HepG2 (cell line): ENCODE measurements at regions not wholly inside any gene's neighbourhood (a gene's known extent, or its start where the extent isn't known, plus 50 kb on each side); places are given as distances from the start of the nearest gene placed in this dataset.

Experiments
- ATAC-seq: fragments of 200-7000 bp; cut with Tn5 transposase; 3 replicates; pipeline ENCODE4 v1.9.1; 2020; ENCODE audit warnings: mild to moderate bottlenecking, moderate library complexity
- BruUV-seq: library from RNA; stranded (reverse); fragments of 400-500 nt; replicated peaks from 2 replicates; lab custom pipeline; 2021; lab: Mats Ljungman, UMichigan
- CTCF ChIA-PET: fragments of 300-600 bp; formaldehyde crosslinking; extraction: SDS; loops from one replicate; lab custom pipeline; 2021; ENCODE audit warnings: low total read pairs, inconsistent platforms, low intra/inter-chr PET ratio; lab: Yijun Ruan, JAX
- POLR2A ChIA-PET: fragments of 350-600 bp; sonication (Branson Sonifier 250); formaldehyde crosslinking; loops from one replicate; lab custom pipeline; 2020; ENCODE audit warnings: antibody characterized with exemption, inconsistent platforms; lab: Yijun Ruan, JAX
- DNase-seq: peaks from one replicate; pipeline ENCODE4 v3.0.0-alpha.2; 2015; ENCODE audit warnings: low spot score
- FAIRE-seq: peaks from 3 replicates; lab custom pipeline; 2011; peaks lifted over from hg19 to GRCh38; lab: Jason Lieb, UNC
- H2AFZ ChIP-seq: one replicate; pipeline ENCODE4 v1.6.1; 2011; ENCODE audit warnings: low read length, inconsistent platforms
- H3K27ac ChIP-seq: fragments of 300-600 bp; 3 replicates; pipeline ENCODE4 v1.8.0; 2011; ENCODE audit warnings: mixed run types, mild to moderate bottlenecking, mixed read lengths, low read length, inconsistent platforms; ENCODE audit not compliant: insufficient read depth; ENCODE audit errors: extremely low read length
- H3K27me3 ChIP-seq, 2 experiments: fragments of 200-600 bp in 1 of 2; 2 replicates in 1 of 2; 3 replicates in 1 of 2; pipeline versions ENCODE4 v1.6.0 to v1.8.0; 2011; ENCODE audit warnings: low read length in 2 of 2, mild to moderate bottlenecking in 2 of 2, moderate library complexity in 2 of 2, inconsistent platforms in 1 of 2; ENCODE audit not compliant: insufficient read depth in 2 of 2, control insufficient read depth in 1 of 2
- H3K36me3 ChIP-seq, 2 experiments: fragments of 200-600 bp in 1 of 2; replicated peaks in 1 of 2; 2 replicates in 1 of 2; 3 replicates in 1 of 2; pipeline versions ENCODE4 v1.5.1 to v1.8.0; 2011; ENCODE audit warnings: low read length in 2 of 2, inconsistent platforms in 1 of 2; ENCODE audit not compliant: insufficient read depth in 2 of 2, control insufficient read depth in 1 of 2
- H3K4me1 ChIP-seq: 2 replicates; pipeline ENCODE4 v1.5.1; 2012; ENCODE audit warnings: low read length, inconsistent platforms; ENCODE audit not compliant: insufficient read depth
- H3K4me2 ChIP-seq: 2 replicates; pipeline ENCODE4 v1.6.0; 2011; ENCODE audit warnings: low read depth, low read length, inconsistent platforms
- H3K4me3 ChIP-seq, 3 experiments: fragments of 200-600 bp in 1 of 3; sonication (generic), shearing (Covaris generic) in 1 of 3; replicated peaks in 1 of 3; 2 replicates each; pipeline ENCODE4 v1.5.1; 2011 to 2016; ENCODE audit warnings: low read length in 3 of 3, inconsistent platforms in 2 of 3, low read depth in 2 of 3, mild to moderate bottlenecking in 2 of 3, control low read depth in 1 of 3, mixed read lengths in 1 of 3; ENCODE audit not compliant: insufficient read depth in 1 of 3
- H3K79me2 ChIP-seq: one replicate; pipeline ENCODE4 v1.6.1; 2011; ENCODE audit warnings: low read length, inconsistent platforms; ENCODE audit not compliant: insufficient read depth
- H3K9ac ChIP-seq: 2 replicates; pipeline ENCODE4 v1.6.0; 2011; ENCODE audit warnings: mild to moderate bottlenecking, low read depth, low read length, inconsistent platforms; ENCODE audit not compliant: insufficient read depth
- H3K9me3 ChIP-seq: 2 replicates; pipeline ENCODE4 v1.5.1; 2012; ENCODE audit warnings: mild to moderate bottlenecking, low read length
- H4K20me1 ChIP-seq: 2 replicates; pipeline ENCODE4 v1.6.0; 2011; ENCODE audit warnings: inconsistent platforms, mild to moderate bottlenecking, low read length, moderate library complexity; ENCODE audit not compliant: insufficient read depth
- ATAD3A ChIP-seq: sonication (generic); formaldehyde crosslinking; IDR thresholded peaks from 2 replicates; pipeline ENCODE4 v1.4.0; 2020; ENCODE audit warnings: missing genetic modification reagents
- CC2D1A ChIP-seq: sonication (generic); formaldehyde crosslinking; IDR thresholded peaks from 2 replicates; pipeline ENCODE4 v1.8.1; 2023; ENCODE audit warnings: mild to moderate bottlenecking, missing genetic modification reagents
- DMTF1 ChIP-seq: sonication (generic); formaldehyde crosslinking; IDR thresholded peaks from 2 replicates; pipeline ENCODE4 v1.4.0; 2020; ENCODE audit warnings: mild to moderate bottlenecking, missing genetic modification reagents
- FOXA3 ChIP-seq: IDR thresholded peaks from 2 replicates; pipeline ENCODE4 v1.6.1; 2016; ENCODE audit warnings: missing genetic modification reagents, missing compliant biosample characterization
- GABPA ChIP-seq, 2 experiments: IDR thresholded peaks; 2 replicates each; pipeline ENCODE4 v1.6.1; 2011 to 2016; ENCODE audit warnings: low read depth in 2 of 2, low read length in 1 of 2, missing biosample characterization in 1 of 2, missing genetic modification characterization in 1 of 2
- HNRNPUL1 ChIP-seq: fragments of 200-400 bp; formaldehyde crosslinking; IDR thresholded peaks from 2 replicates; pipeline ENCODE4 v1.6.1; 2017; ENCODE audit warnings: low read depth, mild to moderate bottlenecking, low read length, moderate library complexity
- MBD4 ChIP-seq: IDR thresholded peaks from 2 replicates; pipeline ENCODE4 v1.6.1; 2012; ENCODE audit warnings: low read length, inconsistent platforms, borderline replicate concordance
- MZF1 ChIP-seq: sonication (generic); formaldehyde crosslinking; IDR thresholded peaks from 2 replicates; pipeline ENCODE4 v1.8.1; 2023; ENCODE audit warnings: mild to moderate bottlenecking, missing genetic modification reagents, borderline replicate concordance
- NCOA1 ChIP-seq: sonication (generic); formaldehyde crosslinking; IDR thresholded peaks from 2 replicates; pipeline ENCODE4 v1.9.0; 2021; ENCODE audit warnings: missing genetic modification reagents
- PBX3 ChIP-seq: sonication (generic); formaldehyde crosslinking; IDR thresholded peaks from 2 replicates; pipeline ENCODE4 v1.8.1; 2023; ENCODE audit warnings: missing genetic modification reagents, inconsistent platforms, borderline replicate concordance
- POLR2AphosphoS2 ChIP-seq: IDR thresholded peaks from 2 replicates; pipeline ENCODE4 v1.6.1; 2011; ENCODE audit warnings: low read depth, low read length, improper control_type of control experiment
- RAD21 ChIP-seq: fragments of 450-650 bp; formaldehyde crosslinking; IDR thresholded peaks from 2 replicates; pipeline ENCODE4 v1.5.0; 2020; ENCODE audit warnings: mild to moderate bottlenecking
- SMC3 ChIP-seq: IDR thresholded peaks from 2 replicates; pipeline ENCODE4 v1.6.1; 2011; ENCODE audit warnings: low read length, improper control_type of control experiment
- SPEN ChIP-seq: sonication (generic); formaldehyde crosslinking; IDR thresholded peaks from 2 replicates; pipeline ENCODE4 v1.5.1; 2020; ENCODE audit warnings: low read depth, mild to moderate bottlenecking, missing genetic modification reagents
- ZC3H13 ChIP-seq: sonication (generic); formaldehyde crosslinking; IDR thresholded peaks from 2 replicates; pipeline ENCODE4 v1.8.1; 2023; ENCODE audit warnings: mild to moderate bottlenecking, missing genetic modification reagents, moderate library complexity
- ZFAT ChIP-seq: sonication (generic); formaldehyde crosslinking; conservative IDR thresholded peaks from 2 replicates; pipeline ENCODE4 v1.8.1; 2023; ENCODE audit warnings: missing genetic modification reagents, inconsistent platforms
- ZNF549 ChIP-seq: sonication (generic); formaldehyde crosslinking; IDR thresholded peaks from 2 replicates; pipeline ENCODE4 v1.5.0; 2020; ENCODE audit warnings: missing genetic modification reagents
- ZNF609 ChIP-seq: sonication (generic); formaldehyde crosslinking; IDR thresholded peaks from 2 replicates; pipeline ENCODE4 v1.4.0; 2020; ENCODE audit warnings: mild to moderate bottlenecking, missing genetic modification reagents, borderline replicate concordance
- in situ Hi-C: cut with HindIII; loops from 2 replicates; pipeline ENCODE4 v1.10.0; 2017; ENCODE audit warnings: low pct_unique_long_range_greater_than_20kb; ENCODE audit not compliant: extremely low pct_ligation_motif_present
- intact Hi-C: fragments of 100-400 bp; cut with micrococcal nuclease; formaldehyde crosslinking; loops from one replicate; pipeline ENCODE4 v1.10.0; 2022; ENCODE audit not compliant: unreplicated experiment

- no TSS peak for BruUV-seq
- H3K4me1 ChIP-seq, result peaks cover 10% of the 10 kb centered on the region; the same call in 1 of the 2 replicates
- FAIRE-seq (no peak), DNase-seq (no peak), ATAC-seq (no peak)
- no peaks in the 10 kb centered on the region for H4K20me1 ChIP-seq
- CTCF ChIA-PET, result no interaction called here
- no peaks in the 10 kb centered on the region for H3K27me3 ChIP-seq
- no peaks in the 10 kb centered on the region for H3K36me3 ChIP-seq
- no peak overlapping the region for H3K27ac ChIP-seq
- H3K79me2 ChIP-seq, result no peaks in the 10 kb centered on the region
- no peak overlapping the region for H3K4me3 ChIP-seq
- POLR2A ChIA-PET, result no interaction called here
- H3K9ac ChIP-seq, result no peak overlapping the region
- no peaks in the 10 kb centered on the region for H3K9me3 ChIP-seq
- in situ Hi-C loops, result no loop called here
- H3K4me2 ChIP-seq, result no peak overlapping the region
- no peak overlapping the region for H2AFZ ChIP-seq
- intact Hi-C loops, result no loop called here
- no peak for TF ChIP-seq GABPA (IDR thresholded peaks at IDR 0.05; ENCODE audit: low read depth, low read length)
- no peak for TF ChIP-seq GABPA (CRISPR knock-in tag; IDR thresholded peaks at IDR 0.05; ENCODE audit: low read depth)
- TF ChIP-seq DMTF1 (CRISPR knock-in tag), result no peak
- no peak for TF ChIP-seq ZNF609
- TF ChIP-seq MBD4, result no peak
- TF ChIP-seq ZFAT, result no peak
- no peak for TF ChIP-seq NCOA1 (CRISPR knock-in tag)
- TF ChIP-seq SMC3, result no peak
- TF ChIP-seq POLR2AphosphoS2, result no peak
- no peak for TF ChIP-seq ZNF549 (CRISPR knock-in tag)
- no peak for TF ChIP-seq ZC3H13 (CRISPR knock-in tag)
- TF ChIP-seq RAD21, result no peak
- TF ChIP-seq ATAD3A (CRISPR knock-in tag), result no peak
- TF ChIP-seq FOXA3, result no peak
- no peak for TF ChIP-seq SPEN
- no peak for TF ChIP-seq CC2D1A
- TF ChIP-seq HNRNPUL1, result no peak
- no peak for TF ChIP-seq PBX3 (CRISPR knock-in tag)
- TF ChIP-seq MZF1 (CRISPR knock-in tag), result no peak
Measured at GRCh38 chr6:155970472-155970871, 514.8 kb upstream of the NOX3 start.
